Activated CD4-positive, alpha-beta T cell treated with anti-CD3 and anti-CD28 coated beads, Interleukin-2, amount 10 ng/mL, durations not matched to agents 24 days and 14 days (primary cell): ENCODE measurements at regions not wholly inside any gene's neighbourhood (a gene's known extent, or its start where the extent isn't known, plus 50 kb on each side); places are given as distances from the start of the nearest gene placed in this dataset.

ENCODE experiments used
- DNase-seq: peaks from one replicate; pipeline ENCODE4 v3.0.0; 2022
- H3K27ac Mint-ChIP-seq: one replicate; pipeline ENCODE4 v1.8.0; 2022; ENCODE audit warnings: mild to moderate bottlenecking, mixed read lengths
- H3K27me3 Mint-ChIP-seq: one replicate; pipeline ENCODE4 v1.8.0; 2022; ENCODE audit warnings: mixed read lengths
- H3K36me3 Mint-ChIP-seq: one replicate; pipeline ENCODE4 v1.8.0; 2022; ENCODE audit warnings: low read depth, mild to moderate bottlenecking, mixed read lengths
- H3K4me1 Mint-ChIP-seq: one replicate; pipeline ENCODE4 v1.8.0; 2021; ENCODE audit warnings: mixed read lengths
- H3K4me3 Mint-ChIP-seq: one replicate; pipeline ENCODE4 v1.8.0; 2022; ENCODE audit warnings: mild to moderate bottlenecking, moderate library complexity, mixed read lengths
- H3K9me3 Mint-ChIP-seq: one replicate; pipeline ENCODE4 v1.8.0; 2021; ENCODE audit warnings: mixed read lengths
- intact Hi-C: fragments of 100-400 bp; cut with micrococcal nuclease; formaldehyde crosslinking; loops from one replicate; pipeline ENCODE4 v1.15.1; 2023

- Mint-ChIP-seq H3K4me1 (peaks cover 40% of the 10 kb centered on the region), H3K27ac (peak overlapping the region; percentile 29), H3K27me3 (peaks cover 8% of the 10 kb centered on the region), H3K36me3 (peaks cover 2% of the 10 kb centered on the region), H3K9me3 (peaks cover 18% of the 10 kb centered on the region), H3K4me3 (no peak overlapping the region)
- intact Hi-C loops = loop anchor here (1.0 kb wide), 2 partner anchors 27 to 207 kb away; no protein-coding TSS in a partner anchor
- peak; percentile 72 for DNase-seq
These were observed 201.4 kb downstream of the PTEN start for GRCh38 chr10:88064608-88065382.

- H3K9me3 Mint-ChIP-seq = peaks cover 12% of the 10 kb centered on the region
- H3K36me3 Mint-ChIP-seq = peaks cover 2% of the 10 kb centered on the region
- peak overlapping the region; percentile 29 for H3K27ac Mint-ChIP-seq
- no peak overlapping the region for H3K4me3 Mint-ChIP-seq
- H3K27me3 Mint-ChIP-seq = peaks cover 9% of the 10 kb centered on the region
- intact Hi-C loops = loop anchor here (1.0 to 2.0 kb wide), 3 partner anchors 26 to 206 kb away; no protein-coding TSS in a partner anchor
- H3K4me1 Mint-ChIP-seq = peaks cover 37% of the 10 kb centered on the region
- no peak for DNase-seq
These were observed 202.1 kb downstream of the PTEN start for GRCh38 chr10:88065383-88066049.

- no peak for DNase-seq
- peaks cover 8% of the 10 kb centered on the region for H3K9me3 Mint-ChIP-seq
- H3K27ac Mint-ChIP-seq = no peak overlapping the region
- H3K4me1 Mint-ChIP-seq = peaks cover 35% of the 10 kb centered on the region
- peaks cover 9% of the 10 kb centered on the region for H3K27me3 Mint-ChIP-seq
- intact Hi-C loops = loop anchor here (2.0 kb wide), 1 partner anchor 50 kb away; no protein-coding TSS in a partner anchor
- no peak overlapping the region for H3K4me3 Mint-ChIP-seq
- no peaks in the 10 kb centered on the region for H3K36me3 Mint-ChIP-seq
These were observed 202.9 kb downstream of the PTEN start for GRCh38 chr10:88066319-88066718.

- H3K4me1 Mint-ChIP-seq = peaks cover 36% of the 10 kb centered on the region
- peaks cover 11% of the 10 kb centered on the region for H3K27me3 Mint-ChIP-seq
- intact Hi-C loops = loop anchor here (2.0 kb wide), 1 partner anchor 50 kb away; no protein-coding TSS in a partner anchor
- peaks cover 8% of the 10 kb centered on the region for H3K9me3 Mint-ChIP-seq
- H3K27ac Mint-ChIP-seq = no peak overlapping the region
- H3K4me3 Mint-ChIP-seq = no peak overlapping the region
- DNase-seq = peak; percentile 61
- no peaks in the 10 kb centered on the region for H3K36me3 Mint-ChIP-seq
These were observed 203.5 kb downstream of the PTEN start for GRCh38 chr10:88066876-88067275.

GRCh38 chr10:88067737-88068136 is 204.3 kb downstream of the PTEN start:
- intact Hi-C loops = loop anchor here (2.0 kb wide), 1 partner anchor 49 kb away; no protein-coding TSS in a partner anchor

GRCh38 chr10:88069338-88069737 is 205.9 kb downstream of the PTEN start:
- Mint-ChIP-seq H3K36me3 (no peaks in the 10 kb centered on the region), H3K4me3 (no peak overlapping the region), H3K4me1 (peaks cover 35% of the 10 kb centered on the region), H3K27ac (no peak overlapping the region), H3K27me3 (peaks cover 10% of the 10 kb centered on the region), H3K9me3 (peaks cover 14% of the 10 kb centered on the region)
- intact Hi-C loops = no loop called here
- no peak for DNase-seq

More at GRCh38 chr10:88067737-88068136, 204.3 kb downstream of the PTEN start:
- Mint-ChIP-seq H3K27me3 (peaks cover 12% of the 10 kb centered on the region), H3K36me3 (no peaks in the 10 kb centered on the region), H3K9me3 (peaks cover 8% of the 10 kb centered on the region), H3K4me3 (no peak overlapping the region), H3K27ac (no peak overlapping the region), H3K4me1 (peaks cover 39% of the 10 kb centered on the region)
- DNase-seq = no peak

GRCh38 chr10:88070080-88070880 is 206.9 kb downstream of the PTEN start:
- Mint-ChIP-seq H3K36me3 (no peaks in the 10 kb centered on the region), H3K9me3 (peaks cover 14% of the 10 kb centered on the region), H3K27ac (no peak overlapping the region), H3K27me3 (peaks cover 13% of the 10 kb centered on the region), H3K4me3 (no peak overlapping the region), H3K4me1 (peaks cover 25% of the 10 kb centered on the region)
- DNase-seq = no peak
- intact Hi-C loops = no loop called here

GRCh38 chr10:88071879-88072278 is 208.5 kb downstream of the PTEN start:
- Mint-ChIP-seq H3K36me3 (no peaks in the 10 kb centered on the region), H3K4me3 (no peak overlapping the region), H3K4me1 (peaks cover 19% of the 10 kb centered on the region), H3K27me3 (peaks cover 13% of the 10 kb centered on the region), H3K27ac (no peak overlapping the region), H3K9me3 (peaks cover 14% of the 10 kb centered on the region)
- intact Hi-C loops = no loop called here
- DNase-seq = no peak

- peaks cover 9% of the 10 kb centered on the region for H3K4me1 Mint-ChIP-seq
- H3K4me3 Mint-ChIP-seq = no peak overlapping the region
These were observed 210.3 kb downstream of the PTEN start for GRCh38 chr10:88073682-88074081.

GRCh38 chr10:88074971-88075370 is 211.5 kb downstream of the PTEN start:
- H3K27me3 Mint-ChIP-seq = peaks cover 29% of the 10 kb centered on the region
- DNase-seq = no peak
- H3K36me3 Mint-ChIP-seq = no peaks in the 10 kb centered on the region
- intact Hi-C loops = no loop called here
- H3K4me3 Mint-ChIP-seq = no peak overlapping the region
- no peak overlapping the region for H3K27ac Mint-ChIP-seq
- peaks cover 9% of the 10 kb centered on the region for H3K4me1 Mint-ChIP-seq
- peaks cover 16% of the 10 kb centered on the region for H3K9me3 Mint-ChIP-seq

More at GRCh38 chr10:88073682-88074081, 210.3 kb downstream of the PTEN start:
- DNase-seq = no peak
- Mint-ChIP-seq H3K9me3 (peaks cover 16% of the 10 kb centered on the region), H3K27me3 (peaks cover 21% of the 10 kb centered on the region), H3K27ac (no peak overlapping the region), H3K36me3 (no peaks in the 10 kb centered on the region)
- intact Hi-C loops = no loop called here

GRCh38 chr10:88076027-88076880 is 212.8 kb downstream of the PTEN start:
- Mint-ChIP-seq H3K27ac (no peak overlapping the region), H3K4me3 (no peak overlapping the region), H3K9me3 (peaks cover 16% of the 10 kb centered on the region), H3K27me3 (peaks cover 36% of the 10 kb centered on the region), H3K36me3 (no peaks in the 10 kb centered on the region), H3K4me1 (peaks cover 9% of the 10 kb centered on the region)
- intact Hi-C loops = no loop called here
- no peak for DNase-seq

GRCh38 chr10:88077977-88078376 is 214.6 kb downstream of the PTEN start:
- H3K36me3 Mint-ChIP-seq = no peaks in the 10 kb centered on the region
- H3K4me1 Mint-ChIP-seq = peaks cover 5% of the 10 kb centered on the region
- H3K9me3 Mint-ChIP-seq = peaks cover 16% of the 10 kb centered on the region
- H3K27me3 Mint-ChIP-seq = peaks cover 41% of the 10 kb centered on the region
- intact Hi-C loops = no loop called here
- DNase-seq = no peak
- no peak overlapping the region for H3K27ac Mint-ChIP-seq
- H3K4me3 Mint-ChIP-seq = no peak overlapping the region

- no peak overlapping the region for H3K27ac Mint-ChIP-seq
- peaks cover 40% of the 10 kb centered on the region for H3K27me3 Mint-ChIP-seq
- peaks cover 5% of the 10 kb centered on the region for H3K4me1 Mint-ChIP-seq
- no peaks in the 10 kb centered on the region for H3K36me3 Mint-ChIP-seq
- intact Hi-C loops = no loop called here
- DNase-seq = no peak
- H3K4me3 Mint-ChIP-seq = no peak overlapping the region
- H3K9me3 Mint-ChIP-seq = peaks cover 10% of the 10 kb centered on the region
These were observed 216.8 kb downstream of the PTEN start for GRCh38 chr10:88080213-88080612.
